SU-DHL-6 (cell line): ENCODE measurements at regions not wholly inside any gene's neighbourhood (a gene's known extent, or its start where the extent isn't known, plus 50 kb on each side); places are given as distances from the start of the nearest gene placed in this dataset.

Source experiments
- H2AFZ ChIP-seq: fragments of 200-600 bp; sonication (generic); 2 replicates; pipeline ENCODE4 v1.6.1; 2014; ENCODE audit warnings: low read depth, mild to moderate bottlenecking, moderate library complexity, mixed read lengths, antibody characterized with exemption, low read length; ENCODE audit not compliant: severe bottlenecking
- H3F3A ChIP-seq: fragments of 200-600 bp; shearing (Covaris generic); 2 replicates; pipeline ENCODE4 v1.6.0; 2016; ENCODE audit warnings: antibody characterized with exemption, mild to moderate bottlenecking; ENCODE audit not compliant: insufficient read depth
- H3K27ac ChIP-seq: fragments of 200-600 bp; sonication (generic); 2 replicates; pipeline ENCODE4 v1.5.1; 2016; ENCODE audit warnings: low read depth, mild to moderate bottlenecking, low read length, moderate library complexity, mixed read lengths
- H3K27me3 ChIP-seq: fragments of 200-600 bp; sonication (generic), shearing (Covaris generic); 2 replicates; pipeline ENCODE4 v1.6.0; 2014; ENCODE audit warnings: mild to moderate bottlenecking, low read length
- H3K36me3 ChIP-seq: fragments of 200-600 bp; sonication (generic); 2 replicates; pipeline ENCODE4 v1.6.1; 2014; ENCODE audit warnings: mild to moderate bottlenecking, low read length, mixed read lengths
- H3K4me2 ChIP-seq: fragments of 300-600, 200-600 bp; shearing (Covaris generic), sonication (generic); 2 replicates; pipeline ENCODE4 v1.6.0; 2014; ENCODE audit warnings: low read length, low read depth, mild to moderate bottlenecking; ENCODE audit not compliant: poor library complexity, severe bottlenecking
- H3K4me3 ChIP-seq: fragments of 200-600 bp; sonication (generic); 2 replicates; pipeline ENCODE4 v1.5.1; 2014; ENCODE audit warnings: antibody characterized with exemption, low read length, mild to moderate bottlenecking, mixed read lengths; ENCODE audit not compliant: insufficient read depth, poor library complexity, severe bottlenecking
- H3K79me2 ChIP-seq: fragments of 200-600 bp; sonication (generic); 2 replicates; pipeline ENCODE4 v1.6.1; 2014; ENCODE audit warnings: mild to moderate bottlenecking, low read length, moderate library complexity; ENCODE audit not compliant: insufficient read depth
- H3K9ac ChIP-seq: fragments of 200-600 bp; sonication (generic); 2 replicates; pipeline ENCODE4 v1.7.0; 2014; ENCODE audit warnings: mild to moderate bottlenecking, low read length
- H3K9me2 ChIP-seq: fragments of 200-600 bp; sonication (generic); replicated peaks from 2 replicates; pipeline ENCODE4 v1.6.1; 2014; ENCODE audit warnings: low read length; ENCODE audit not compliant: insufficient read depth
- H3K9me3 ChIP-seq: fragments of 200-600 bp; sonication (generic); 2 replicates; pipeline ENCODE4 v1.6.1; 2014; ENCODE audit warnings: low read length, mixed read lengths; ENCODE audit not compliant: insufficient read depth
- H4K20me1 ChIP-seq: fragments of 200-600 bp; sonication (generic); 2 replicates; pipeline ENCODE4 v1.6.1; 2014; ENCODE audit warnings: low read depth, mild to moderate bottlenecking, antibody characterized with exemption, low read length, moderate library complexity, mixed read lengths
- CTCF ChIP-seq: fragments of 200-600 bp; sonication (generic); IDR thresholded peaks from one replicate; pipeline ENCODE4 v1.5.1; 2017; ENCODE audit warnings: antibody characterized with exemption, mild to moderate bottlenecking, low read length, moderate library complexity; ENCODE audit not compliant: insufficient read depth, poor library complexity, severe bottlenecking
- EZH2phosphoT487 ChIP-seq: fragments of 200-600 bp; sonication (generic), shearing (Covaris generic); conservative IDR thresholded peaks from 2 replicates; pipeline ENCODE4 v1.6.1; 2018; ENCODE audit warnings: mild to moderate bottlenecking, antibody characterized with exemption, low read length, moderate library complexity, mixed read lengths

GRCh38 chr5:116765441-116765840 lies 190.8 kb upstream of the SEMA6A start:
- Histone ChIP-seq H3K9me2 (no peaks in the 10 kb centered on the region), H2AFZ (no peak overlapping the region), H3K9ac (no peak overlapping the region), H3K79me2 (no peaks in the 10 kb centered on the region), H3K27me3 (no peaks in the 10 kb centered on the region), H4K20me1 (no peaks in the 10 kb centered on the region), H3K4me2 (no peak overlapping the region), H3K27ac (no peak overlapping the region), H3F3A (no peaks in the 10 kb centered on the region), H3K4me3 (no peak overlapping the region), H3K9me3 (no peaks in the 10 kb centered on the region), H3K36me3 (no peaks in the 10 kb centered on the region)
- TF ChIP-seq CTCF (no peak), EZH2phosphoT487 (no peak)

GRCh38 chr5:116764941-116765340 lies 190.3 kb upstream of the SEMA6A start:
- no peaks in the 10 kb centered on the region for H3K9me2 ChIP-seq
- H3K4me3 ChIP-seq, result no peak overlapping the region
- TF ChIP-seq CTCF (no peak), EZH2phosphoT487 (no peak)
- H3K9me3 ChIP-seq, result no peaks in the 10 kb centered on the region
- no peaks in the 10 kb centered on the region for H3K27me3 ChIP-seq
- no peak overlapping the region for H3K27ac ChIP-seq
- H3K36me3 ChIP-seq, result no peaks in the 10 kb centered on the region
- no peak overlapping the region for H3K9ac ChIP-seq
- H2AFZ ChIP-seq, result no peak overlapping the region
- no peaks in the 10 kb centered on the region for H3K79me2 ChIP-seq
- no peaks in the 10 kb centered on the region for H3F3A ChIP-seq
- H4K20me1 ChIP-seq, result no peaks in the 10 kb centered on the region
- no peak overlapping the region for H3K4me2 ChIP-seq

- no peak overlapping the region for H3K9ac ChIP-seq
- H3K4me2 ChIP-seq, result no peak overlapping the region
- no peaks in the 10 kb centered on the region for H3K27me3 ChIP-seq
- TF ChIP-seq EZH2phosphoT487, result no peak
- TF ChIP-seq CTCF, result no peak
- no peaks in the 10 kb centered on the region for H3K9me3 ChIP-seq
- no peaks in the 10 kb centered on the region for H3K79me2 ChIP-seq
- no peaks in the 10 kb centered on the region for H4K20me1 ChIP-seq
- no peak overlapping the region for H3K27ac ChIP-seq
- H3K36me3 ChIP-seq, result no peaks in the 10 kb centered on the region
- H3K4me3 ChIP-seq, result no peak overlapping the region
- no peaks in the 10 kb centered on the region for H3F3A ChIP-seq
- H3K9me2 ChIP-seq, result no peaks in the 10 kb centered on the region
- no peak overlapping the region for H2AFZ ChIP-seq
Measured at GRCh38 chr5:116763987-116764866, 189.6 kb upstream of the SEMA6A start.
